ENCODE measurements at regions not wholly inside any gene's neighbourhood (a gene's known extent, or its start where the extent isn't known, plus 50 kb on each side); places are given as distances from the start of the nearest gene placed in this dataset.

GRCh38 chr18:51248685-51249084 is 51.2 kb upstream of the MEX3C start:
- intact Hi-C loops (cut with DNase I), result no loop called here
- no peak overlapping the region for H3K4me3 ChIP-seq
- no peaks in the 10 kb centered on the region for H3K27me3 ChIP-seq (replicated peaks; ENCODE audit: insufficient read depth)
- no peak for DNase-seq (ENCODE audit: low spot score)
- 92% methylated on average over 2 of the region's 2 CpGs for WGBS
- H3K27ac ChIP-seq, result no peak overlapping the region
- TF ChIP-seq POLR2AphosphoS5 (IDR thresholded peaks at IDR 0.05), result no peak
- no peak for TF ChIP-seq POLR2A (IDR thresholded peaks at IDR 0.05)
- no peak for TF ChIP-seq CTCF (IDR thresholded peaks at IDR 0.05)
- no peaks in the 10 kb centered on the region for H3K9me3 ChIP-seq
- H3K4me1 ChIP-seq (replicated peaks), result no peaks in the 10 kb centered on the region
- H3K36me3 ChIP-seq, result no peaks in the 10 kb centered on the region

GRCh38 chr18:51250006-51250405 is 52.5 kb upstream of the MEX3C start:
- H3K4me1 ChIP-seq (replicated peaks), result no peaks in the 10 kb centered on the region
- H3K27me3 ChIP-seq (replicated peaks; ENCODE audit: insufficient read depth), result no peaks in the 10 kb centered on the region
- H3K36me3 ChIP-seq, result no peaks in the 10 kb centered on the region
- H3K27ac ChIP-seq, result no peak overlapping the region
- no peak for DNase-seq (ENCODE audit: low spot score)
- WGBS, result 48% methylated on average over 4 of the region's 4 CpGs
- TF ChIP-seq POLR2A (IDR thresholded peaks at IDR 0.05) (no peak), POLR2AphosphoS5 (IDR thresholded peaks at IDR 0.05) (no peak), CTCF (IDR thresholded peaks at IDR 0.05) (no peak)
- H3K9me3 ChIP-seq, result no peaks in the 10 kb centered on the region
- intact Hi-C loops (cut with DNase I), result no loop called here
- H3K4me3 ChIP-seq, result no peak overlapping the region

- intact Hi-C loops (cut with DNase I), result no loop called here
- no peaks in the 10 kb centered on the region for H3K27me3 ChIP-seq (replicated peaks; ENCODE audit: insufficient read depth)
- no peak for DNase-seq (ENCODE audit: low spot score)
- H3K4me1 ChIP-seq (replicated peaks), result no peaks in the 10 kb centered on the region
- no peaks in the 10 kb centered on the region for H3K36me3 ChIP-seq
- H3K9me3 ChIP-seq, result no peaks in the 10 kb centered on the region
- H3K27ac ChIP-seq, result no peak overlapping the region
- 58% methylated on average over 3 of the region's 3 CpGs for WGBS
- TF ChIP-seq POLR2A (IDR thresholded peaks at IDR 0.05) (no peak), CTCF (IDR thresholded peaks at IDR 0.05) (no peak), POLR2AphosphoS5 (IDR thresholded peaks at IDR 0.05) (no peak)
- H3K4me3 ChIP-seq, result no peak overlapping the region
Observed at GRCh38 chr18:51250458-51251024, 53.1 kb upstream of the MEX3C start.

DNA sequence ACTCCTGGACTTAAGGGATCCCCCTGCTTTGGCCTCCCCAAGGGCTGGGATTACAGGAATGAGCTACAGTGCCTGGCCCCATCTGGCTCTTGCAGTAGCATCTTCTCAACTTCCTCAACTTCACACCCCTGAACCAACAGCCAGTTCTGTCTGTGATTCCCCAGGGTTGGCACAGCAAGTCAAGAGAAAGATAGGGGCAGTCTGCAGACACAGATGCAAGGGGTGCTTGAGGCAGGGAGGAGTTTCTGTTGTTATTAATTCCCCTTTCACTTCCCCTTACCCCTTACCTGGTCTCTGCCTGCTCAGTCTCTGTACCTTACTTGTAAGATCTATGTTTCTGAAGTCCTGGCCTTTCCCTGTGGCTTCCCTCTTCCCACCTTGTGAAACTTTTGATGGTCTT is 54.1 kb upstream of the MEX3C start:
- H3K27ac ChIP-seq, result no peak overlapping the region
- intact Hi-C loops (cut with DNase I), result no loop called here
- no peak for DNase-seq (ENCODE audit: low spot score)

More for the DNA sequence above, 54.1 kb upstream of the MEX3C start:
- Histone ChIP-seq H3K4me3 (no peak overlapping the region), H3K9me3 (no peaks in the 10 kb centered on the region), H3K4me1 (replicated peaks) (no peaks in the 10 kb centered on the region), H3K27me3 (replicated peaks; ENCODE audit: insufficient read depth) (no peaks in the 10 kb centered on the region), H3K36me3 (no peaks in the 10 kb centered on the region)
- TF ChIP-seq POLR2AphosphoS5 (IDR thresholded peaks at IDR 0.05), result no peak
- no peak for TF ChIP-seq POLR2A (IDR thresholded peaks at IDR 0.05)
- no peak for TF ChIP-seq CTCF (IDR thresholded peaks at IDR 0.05)
